SK-N-SH (cell line): ENCODE measurements at regions not wholly inside any gene's neighbourhood (a gene's known extent, or its start where the extent isn't known, plus 50 kb on each side); places are given as distances from the start of the nearest gene placed in this dataset.
"Not testable (repeated sequence)": the region's sequence is repeated elsewhere in the genome, so short reads cannot be mapped to it uniquely, and the experiment has no call there.

Source experiments
- CTCF ChIA-PET: fragments of 300-600, 350-600 bp; formaldehyde crosslinking; extraction: SDS; loops from one replicate; lab custom pipeline; 2021; lab: Yijun Ruan, JAX
- POLR2A ChIA-PET: fragments of 350-600 bp; sonication (Branson Sonifier 250); formaldehyde crosslinking; extraction: SDS; loops from one replicate; lab custom pipeline; 2020; ENCODE audit warnings: antibody characterized with exemption, inconsistent platforms; lab: Yijun Ruan, JAX
- DNase-seq: peaks from one replicate; pipeline ENCODE4 v3.0.0; 2012
- H2AFZ ChIP-seq: fragments of 200-600 bp; sonication (generic); 2 replicates; pipeline ENCODE4 v1.8.1; 2016; ENCODE audit warnings: antibody characterized with exemption, mild to moderate bottlenecking, low read depth
- H3F3A ChIP-seq: fragments of 200-600 bp; sonication (generic); replicated peaks from 2 replicates; pipeline ENCODE3; 2016; ENCODE audit warnings: antibody characterized with exemption, mild to moderate bottlenecking; ENCODE audit not compliant: insufficient read depth
- H3K27ac ChIP-seq, 2 experiments: fragments of 200-500 bp in 1 of 2; fragments of 200-600 bp in 1 of 2; sonication (Bioruptor generic) in 1 of 2; sonication (generic), shearing (Covaris generic) in 1 of 2; 2 replicates each; pipeline versions ENCODE4 v1.5.1 to v1.6.1; 2014 to 2016; ENCODE audit warnings: low read depth in 2 of 2, inconsistent platforms in 1 of 2, low read length in 1 of 2, mild to moderate bottlenecking in 1 of 2, mixed read lengths in 1 of 2
- H3K27me3 ChIP-seq: fragments of 200-600 bp; sonication (generic), shearing (Covaris generic); 2 replicates; pipeline ENCODE4 v1.6.1; 2016; ENCODE audit warnings: mixed run types; ENCODE audit not compliant: insufficient read depth
- H3K36me3 ChIP-seq, 2 experiments: fragments of 200-500 bp in 1 of 2; fragments of 200-600 bp in 1 of 2; sonication (Bioruptor generic) in 1 of 2; sonication (generic) in 1 of 2; replicated peaks in 1 of 2; 2 replicates each; pipeline versions ENCODE3 to v1.5.1; 2014 to 2016; ENCODE audit warnings: low read length in 1 of 2, mild to moderate bottlenecking in 1 of 2; ENCODE audit not compliant: insufficient read depth in 2 of 2, control insufficient read depth in 1 of 2
- H3K4me1 ChIP-seq, 2 experiments: fragments of 200-500 bp in 1 of 2; fragments of 200-600 bp in 1 of 2; sonication (Bioruptor generic) in 1 of 2; sonication (generic), shearing (Covaris generic) in 1 of 2; 2 replicates each; pipeline versions ENCODE4 v1.5.1 to v1.6.1; 2014 to 2016; ENCODE audit warnings: low read depth in 1 of 2, low read length in 1 of 2, mixed run types in 1 of 2; ENCODE audit not compliant: insufficient read depth in 2 of 2, control insufficient read depth in 1 of 2
- H3K4me2 ChIP-seq: fragments of 200-600 bp; sonication (generic), shearing (Covaris generic); 2 replicates; pipeline ENCODE4 v1.6.1; 2017; ENCODE audit warnings: mixed run types
- H3K4me3 ChIP-seq, 2 experiments: fragments of 200-500 bp in 1 of 2; fragments of 200-600 bp in 1 of 2; sonication (Bioruptor generic) in 1 of 2; sonication (generic), shearing (Covaris generic) in 1 of 2; 2 replicates each; pipeline versions ENCODE4 v1.5.1 to v1.8.1; 2014 to 2016; ENCODE audit warnings: low read depth in 2 of 2, inconsistent platforms in 1 of 2, low read length in 1 of 2, mild to moderate bottlenecking in 1 of 2, mixed read lengths in 1 of 2, moderate library complexity in 1 of 2
- H3K79me2 ChIP-seq: fragments of 200-600 bp; sonication (generic); 2 replicates; pipeline ENCODE4 v1.8.1; 2017; ENCODE audit warnings: mild to moderate bottlenecking; ENCODE audit not compliant: insufficient read depth
- H3K9ac ChIP-seq: fragments of 200-600 bp; sonication (generic); 2 replicates; pipeline ENCODE4 v1.6.1; 2017; ENCODE audit warnings: mixed run types
- H3K9me2 ChIP-seq: fragments of 200-600 bp; sonication (generic); 2 replicates; pipeline ENCODE4 v1.6.1; 2017; ENCODE audit warnings: mixed run types
- H3K9me3 ChIP-seq: fragments of 200-600 bp; sonication (generic); 2 replicates; pipeline ENCODE4 v1.6.1; 2017; ENCODE audit warnings: mixed run types, mild to moderate bottlenecking, moderate library complexity
- H4K20me1 ChIP-seq: fragments of 200-600 bp; sonication (generic); 2 replicates; pipeline ENCODE4 v1.6.1; 2017; ENCODE audit warnings: mild to moderate bottlenecking, mixed run types; ENCODE audit not compliant: insufficient read depth
- FOXJ3 ChIP-seq: sonication (generic); formaldehyde crosslinking; IDR thresholded peaks from 2 replicates; pipeline ENCODE4 v1.5.1; 2020; ENCODE audit warnings: mild to moderate bottlenecking, missing genetic modification reagents
- JUND ChIP-seq: IDR thresholded peaks from 2 replicates; pipeline ENCODE4 v1.4.0; 2012
- NFIC ChIP-seq: IDR thresholded peaks from 2 replicates; pipeline ENCODE4 v1.4.0; 2012; ENCODE audit warnings: borderline replicate concordance
- POLR2AphosphoS5 ChIP-seq: IDR thresholded peaks from 2 replicates; pipeline ENCODE4 v1.6.1; 2012; ENCODE audit warnings: low read depth, low read length
- RCOR1 ChIP-seq: fragments of 150-350 bp; IDR thresholded peaks from 2 replicates; pipeline ENCODE4 v1.6.1; 2017; ENCODE audit warnings: antibody characterized with exemption, low read length
- RFX5 ChIP-seq: IDR thresholded peaks from 2 replicates; pipeline ENCODE4 v1.6.1; 2012; ENCODE audit warnings: mild to moderate bottlenecking, improper control_type of control experiment, low read length
- TAF1 ChIP-seq: IDR thresholded peaks from 2 replicates; pipeline ENCODE4 v1.6.1; 2012; ENCODE audit warnings: low read depth, mild to moderate bottlenecking, low read length, moderate library complexity, borderline replicate concordance
- YY1 ChIP-seq: IDR thresholded peaks from 2 replicates; pipeline ENCODE4 v1.4.0; 2012; ENCODE audit warnings: low read depth, mild to moderate bottlenecking
- WGBS: methylation state at CpG from one replicate; pipeline ENCODE4 v1.1.6; 2017; ENCODE audit warnings: low lambda C conversion rate; 5-methylcytosine and 5-hydroxymethylcytosine counted together
- TF ChIP-seq, protein P1 (sequence below): IDR thresholded peaks from 2 replicates; pipeline ENCODE4; 2012
- TF ChIP-seq, protein P2 (sequence below): IDR thresholded peaks from 2 replicates; pipeline ENCODE4 v1.4.0; 2012; ENCODE audit warnings: low read depth, borderline replicate concordance
- TF ChIP-seq, protein P3 (sequence below): IDR thresholded peaks from 2 replicates; pipeline ENCODE4 v1.4.0; 2012; ENCODE audit warnings: low read depth

DNA sequence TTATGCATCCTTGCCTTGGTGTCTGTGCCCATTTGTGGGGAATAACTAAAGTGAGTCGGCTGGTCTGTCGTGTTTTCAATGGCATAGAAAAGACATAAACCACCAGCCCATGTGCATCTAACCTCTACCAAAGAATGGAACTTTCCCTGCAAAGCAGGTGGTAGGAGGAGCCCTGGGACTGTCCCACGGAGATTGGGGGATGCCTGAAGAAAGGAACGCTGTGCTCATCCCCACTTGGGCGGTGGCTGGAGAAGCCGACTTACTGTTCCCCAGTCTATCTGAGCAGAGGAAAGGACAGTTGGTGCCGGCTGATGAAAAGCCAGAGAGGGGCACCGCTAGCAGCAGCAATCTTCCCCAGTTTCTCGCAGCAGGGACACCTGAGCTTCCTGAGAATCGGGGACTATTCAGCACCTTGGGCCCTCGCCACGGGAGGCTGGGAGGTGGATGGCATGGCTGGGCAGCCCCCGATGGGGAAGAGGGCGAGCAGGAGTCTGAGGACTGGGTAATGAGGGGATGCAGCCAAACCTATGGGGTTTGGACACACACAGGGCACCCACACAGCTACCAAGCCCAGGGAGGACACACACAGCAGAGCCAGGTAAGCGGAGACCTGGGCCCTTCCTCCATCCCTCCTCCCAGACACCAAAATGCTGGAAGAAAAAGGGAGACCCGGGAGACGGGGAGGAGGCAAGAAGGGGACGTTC lies 53.7 kb upstream of the AGAP1 start:
- no peaks in the 10 kb centered on the region for H3F3A ChIP-seq
- no peaks in the 10 kb centered on the region for H3K9me3 ChIP-seq
- 77% methylated on average over 10 of the region's 18 CpGs for WGBS
- H3K9ac ChIP-seq, result no peak overlapping the region
- H3K27ac ChIP-seq, result no peak overlapping the region
- no peaks in the 10 kb centered on the region for H3K79me2 ChIP-seq
- CTCF ChIA-PET, result no interaction called here
- H2AFZ ChIP-seq, result no peak overlapping the region
- DNase-seq, result no peak
- H3K27me3 ChIP-seq, result no peaks in the 10 kb centered on the region
- TF ChIP-seq, protein P1, sequence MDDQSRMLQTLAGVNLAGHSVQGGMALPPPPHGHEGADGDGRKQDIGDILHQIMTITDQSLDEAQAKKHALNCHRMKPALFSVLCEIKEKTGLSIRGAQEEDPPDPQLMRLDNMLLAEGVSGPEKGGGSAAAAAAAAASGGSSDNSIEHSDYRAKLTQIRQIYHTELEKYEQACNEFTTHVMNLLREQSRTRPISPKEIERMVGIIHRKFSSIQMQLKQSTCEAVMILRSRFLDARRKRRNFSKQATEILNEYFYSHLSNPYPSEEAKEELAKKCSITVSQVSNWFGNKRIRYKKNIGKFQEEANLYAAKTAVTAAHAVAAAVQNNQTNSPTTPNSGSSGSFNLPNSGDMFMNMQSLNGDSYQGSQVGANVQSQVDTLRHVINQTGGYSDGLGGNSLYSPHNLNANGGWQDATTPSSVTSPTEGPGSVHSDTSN, result no peak
- TF ChIP-seq JUND (no peak), POLR2AphosphoS5 (no peak), FOXJ3 (CRISPR knock-in tag) (no peak), YY1 (no peak), RCOR1 (no peak), NFIC (no peak), RFX5 (no peak), TAF1 (no peak)
- TF ChIP-seq, protein P2, sequence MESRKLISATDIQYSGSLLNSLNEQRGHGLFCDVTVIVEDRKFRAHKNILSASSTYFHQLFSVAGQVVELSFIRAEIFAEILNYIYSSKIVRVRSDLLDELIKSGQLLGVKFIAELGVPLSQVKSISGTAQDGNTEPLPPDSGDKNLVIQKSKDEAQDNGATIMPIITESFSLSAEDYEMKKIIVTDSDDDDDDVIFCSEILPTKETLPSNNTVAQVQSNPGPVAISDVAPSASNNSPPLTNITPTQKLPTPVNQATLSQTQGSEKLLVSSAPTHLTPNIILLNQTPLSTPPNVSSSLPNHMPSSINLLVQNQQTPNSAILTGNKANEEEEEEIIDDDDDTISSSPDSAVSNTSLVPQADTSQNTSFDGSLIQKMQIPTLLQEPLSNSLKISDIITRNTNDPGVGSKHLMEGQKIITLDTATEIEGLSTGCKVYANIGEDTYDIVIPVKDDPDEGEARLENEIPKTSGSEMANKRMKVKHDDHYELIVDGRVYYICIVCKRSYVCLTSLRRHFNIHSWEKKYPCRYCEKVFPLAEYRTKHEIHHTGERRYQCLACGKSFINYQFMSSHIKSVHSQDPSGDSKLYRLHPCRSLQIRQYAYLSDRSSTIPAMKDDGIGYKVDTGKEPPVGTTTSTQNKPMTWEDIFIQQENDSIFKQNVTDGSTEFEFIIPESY, result no peak
- TF ChIP-seq, protein P3, sequence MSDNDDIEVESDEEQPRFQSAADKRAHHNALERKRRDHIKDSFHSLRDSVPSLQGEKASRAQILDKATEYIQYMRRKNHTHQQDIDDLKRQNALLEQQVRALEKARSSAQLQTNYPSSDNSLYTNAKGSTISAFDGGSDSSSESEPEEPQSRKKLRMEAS, result no peak
- no peaks in the 10 kb centered on the region for H3K4me1 ChIP-seq
- no peaks in the 10 kb centered on the region for H3K36me3 ChIP-seq
- no peaks in the 10 kb centered on the region for H3K9me2 ChIP-seq
- no peak overlapping the region for H3K4me3 ChIP-seq
- POLR2A ChIA-PET, result no interaction called here
- no peak overlapping the region for H3K4me2 ChIP-seq
- no peaks in the 10 kb centered on the region for H4K20me1 ChIP-seq

GRCh38 chr2:235443580-235443979 lies 50.3 kb upstream of the AGAP1 start:
- H3K36me3 ChIP-seq, H3F3A ChIP-seq, H3K27ac ChIP-seq, H3K9me3 ChIP-seq, H4K20me1 ChIP-seq, H3K9me2 ChIP-seq, DNase-seq, H3K27me3 ChIP-seq, H3K79me2 ChIP-seq, H2AFZ ChIP-seq, H3K4me3 ChIP-seq, H3K4me2 ChIP-seq, POLR2A ChIA-PET, H3K9ac ChIP-seq, H3K4me1 ChIP-seq: not testable (repeated sequence)
- WGBS, result 67% methylated on average over 6 of the region's 6 CpGs
- CTCF ChIA-PET, result interaction anchor here (1.6 kb wide), 1 partner anchor 29 kb away, joined by 3 read pairs; no protein-coding TSS in a partner anchor
